HCT116 (cell line): ENCODE measurements at regions not wholly inside any gene's neighbourhood (a gene's known extent, or its start where the extent isn't known, plus 50 kb on each side); places are given as distances from the start of the nearest gene placed in this dataset.

Source experiments
- ATAC-seq: fragments of 200-7000 bp; cut with Tn5 transposase; 2 replicates; pipeline ENCODE4 v1.9.1; 2020; ENCODE audit warnings: mild to moderate bottlenecking, moderate library complexity
- BruUV-seq: library from RNA; stranded (reverse); fragments of 400-500 nt; replicated peaks from 2 replicates; lab custom pipeline; 2021; lab: Mats Ljungman, UMichigan
- CTCF ChIA-PET: fragments of 300-600 bp; sonication (Branson Sonifier 250); formaldehyde crosslinking; loops from one replicate; lab custom pipeline; 2021; ENCODE audit warnings: antibody characterized with exemption; lab: Charles Lee
- POLR2A ChIA-PET: fragments of 300-600, 350-600 bp; sonication (Branson Sonifier 250); formaldehyde crosslinking; loops from one replicate; lab custom pipeline; 2021; ENCODE audit warnings: antibody characterized with exemption; lab: Charles Lee
- RAD21 ChIA-PET, 2 experiments: fragments of 300-600 bp; sonication (Branson Sonifier 250); formaldehyde crosslinking; loops; one replicate each; lab custom pipeline; 2023; ENCODE audit warnings: low total read pairs in 2 of 2; ENCODE audit not compliant: uncharacterized antibody in 2 of 2, unreplicated experiment in 2 of 2, low non-redundant PET in 1 of 2; lab: Charles Lee
- DNase-seq: peaks from one replicate; pipeline ENCODE4 v3.0.0-alpha.2; 2010; ENCODE audit warnings: low read depth, low spot score
- H2AFZ ChIP-seq: fragments of 200-600 bp; shearing (Covaris generic), sonication (generic); 2 replicates; pipeline ENCODE4 v1.6.1; 2017; ENCODE audit warnings: low read depth, mixed run types, mixed read lengths, antibody characterized with exemption, low read length; ENCODE audit not compliant: poor library complexity, severe bottlenecking
- H3K27ac ChIP-seq: 2 replicates; pipeline ENCODE4 v1.5.1; 2012; ENCODE audit warnings: low read depth, low read length
- H3K27me3 ChIP-seq: fragments of 200-600 bp; sonication (generic); 2 replicates; pipeline ENCODE4 v1.6.1; 2016; ENCODE audit warnings: mixed run types, low read length, mixed read lengths; ENCODE audit not compliant: insufficient read depth
- H3K36me3 ChIP-seq, 2 experiments: fragments of 200-500 bp in 1 of 2; fragments of 200-600 bp in 1 of 2; sonication (Bioruptor generic) in 1 of 2; sonication (generic) in 1 of 2; 2 replicates each; pipeline versions ENCODE4 v1.5.1 to v1.6.1; 2014 to 2016; ENCODE audit warnings: low read length in 2 of 2, inconsistent platforms in 1 of 2, mixed read lengths in 1 of 2, mixed run types in 1 of 2; ENCODE audit not compliant: insufficient read depth in 2 of 2, control insufficient read depth in 1 of 2
- H3K4me1 ChIP-seq, 2 experiments: fragments of 200-600 bp in 1 of 2; sonication (generic) in 1 of 2; 2 replicates each; pipeline versions ENCODE4 v1.5.1 to v1.6.1; 2012 to 2017; ENCODE audit warnings: low read length in 2 of 2, inconsistent platforms in 1 of 2, mild to moderate bottlenecking in 1 of 2, mixed read lengths in 1 of 2, mixed run types in 1 of 2, moderate library complexity in 1 of 2; ENCODE audit not compliant: insufficient read depth in 2 of 2, control insufficient read depth in 1 of 2
- H3K4me2 ChIP-seq: fragments of 200-600 bp; sonication (generic); 2 replicates; pipeline ENCODE4 v1.6.1; 2017; ENCODE audit warnings: mixed run types, low read length, mixed read lengths
- H3K4me3 ChIP-seq, 2 experiments: fragments of 200-600 bp in 1 of 2; sonication (generic) in 1 of 2; replicated peaks in 1 of 2; 2 replicates each; pipeline ENCODE4 v1.5.1; 2011 to 2016; ENCODE audit warnings: low read length in 2 of 2, control low read depth in 1 of 2, low read depth in 1 of 2, mild to moderate bottlenecking in 1 of 2, mixed read lengths in 1 of 2, mixed run types in 1 of 2
- H3K79me2 ChIP-seq: fragments of 200-600 bp; sonication (generic); 2 replicates; pipeline ENCODE4 v1.6.1; 2017; ENCODE audit warnings: mild to moderate bottlenecking, mixed run types, low read length, moderate library complexity, mixed read lengths; ENCODE audit not compliant: insufficient read depth
- H3K9ac ChIP-seq: fragments of 200-600 bp; sonication (generic); 2 replicates; pipeline ENCODE4 v1.6.1; 2016; ENCODE audit warnings: low read length, mixed read lengths
- H3K9me2 ChIP-seq: fragments of 200-600 bp; sonication (generic), shearing (Covaris generic); 2 replicates; pipeline ENCODE4 v1.6.1; 2017; ENCODE audit warnings: mixed run types, mild to moderate bottlenecking, moderate library complexity; ENCODE audit not compliant: insufficient read depth
- H3K9me3 ChIP-seq, 2 experiments: fragments of 200-500 bp in 1 of 2; fragments of 200-600 bp in 1 of 2; sonication (Bioruptor generic) in 1 of 2; sonication (generic) in 1 of 2; 2 replicates each; pipeline ENCODE4 v1.6.1; 2014 to 2017; ENCODE audit warnings: low read length in 2 of 2, mixed read lengths in 2 of 2, inconsistent platforms in 1 of 2, low read depth in 1 of 2, mild to moderate bottlenecking in 1 of 2, mixed run types in 1 of 2, moderate library complexity in 1 of 2; ENCODE audit not compliant: control insufficient read depth in 1 of 2, insufficient read depth in 1 of 2
- H4K20me1 ChIP-seq: fragments of 200-600 bp; sonication (generic), shearing (Covaris generic); 2 replicates; pipeline ENCODE4 v1.6.1; 2017; ENCODE audit warnings: mixed run types, mild to moderate bottlenecking, moderate library complexity; ENCODE audit not compliant: insufficient read depth
- CBX3 ChIP-seq: IDR thresholded peaks from 2 replicates; pipeline ENCODE4 v1.6.1; 2012; ENCODE audit warnings: low read depth
- CEBPB ChIP-seq: IDR thresholded peaks from 2 replicates; pipeline ENCODE4 v1.6.1; 2012; ENCODE audit warnings: low read depth
- CTCF ChIP-seq, 3 experiments: fragments of 200-600 bp in 1 of 3; sonication (generic) in 1 of 3; IDR thresholded peaks in 2 of 3; conservative IDR thresholded peaks in 1 of 3; 2 replicates each; pipeline ENCODE4 v1.5.1; 2012 to 2017; ENCODE audit warnings: low read depth in 2 of 3, low read length in 2 of 3, antibody characterized with exemption in 1 of 3, borderline replicate concordance in 1 of 3, control low read depth in 1 of 3, mild to moderate bottlenecking in 1 of 3, mixed read lengths in 1 of 3, mixed run types in 1 of 3, moderate library complexity in 1 of 3; ENCODE audit not compliant: insufficient read depth in 1 of 3
- EGR1 ChIP-seq: IDR thresholded peaks from 2 replicates; pipeline ENCODE4 v1.6.1; 2012; ENCODE audit warnings: low read depth
- ELF1 ChIP-seq: IDR thresholded peaks from 2 replicates; pipeline ENCODE4 v1.6.1; 2012; ENCODE audit warnings: low read depth, borderline replicate concordance
- EZH2 ChIP-seq: fragments of 200-600 bp; sonication (generic); IDR thresholded peaks from 2 replicates; pipeline ENCODE4 v1.6.1; 2017; ENCODE audit warnings: antibody characterized with exemption, mixed run types
- FOSL1 ChIP-seq: IDR thresholded peaks from 2 replicates; pipeline ENCODE4 v1.6.1; 2012; ENCODE audit warnings: low read depth
- JUND ChIP-seq: IDR thresholded peaks from 2 replicates; pipeline ENCODE4 v1.6.1; 2012
- MAX ChIP-seq: IDR thresholded peaks from 2 replicates; pipeline ENCODE4 v1.6.1; 2012
- POLR2A ChIP-seq: IDR thresholded peaks from 2 replicates; pipeline ENCODE4 v1.7.0; 2011; ENCODE audit warnings: borderline replicate concordance; ENCODE audit not compliant: insufficient read depth, insufficient read length; ENCODE audit errors: extremely low read depth
- POLR2AphosphoS5 ChIP-seq: IDR thresholded peaks from 2 replicates; pipeline ENCODE4 v1.6.1; 2011; ENCODE audit warnings: mild to moderate bottlenecking, low read depth, low read length, moderate library complexity
- RAD21 ChIP-seq: IDR thresholded peaks from 2 replicates; pipeline ENCODE4 v1.6.1; 2012; ENCODE audit warnings: low read depth, mild to moderate bottlenecking
- REST ChIP-seq: IDR thresholded peaks from 2 replicates; pipeline ENCODE4 v1.6.1; 2012; ENCODE audit warnings: low read depth
- SIN3A ChIP-seq: IDR thresholded peaks from 2 replicates; pipeline ENCODE4 v1.6.1; 2012; ENCODE audit warnings: low read depth
- SP1 ChIP-seq: IDR thresholded peaks from 2 replicates; pipeline ENCODE4 v1.6.1; 2012; ENCODE audit warnings: low read depth
- SRF ChIP-seq: IDR thresholded peaks from 2 replicates; pipeline ENCODE4 v1.6.1; 2012; ENCODE audit warnings: low read depth
- YY1 ChIP-seq: IDR thresholded peaks from 2 replicates; pipeline ENCODE4 v1.6.1; 2011; ENCODE audit warnings: low read length, low read depth, moderate library complexity, mild to moderate bottlenecking; ENCODE audit not compliant: insufficient replicate concordance; ENCODE audit errors: extremely low read depth
- ZFX ChIP-seq: fragments of 450-650 bp; IDR thresholded peaks from 2 replicates; pipeline ENCODE4 v1.6.1; 2017
- intact Hi-C: fragments of 100-400 bp; cut with micrococcal nuclease; formaldehyde crosslinking; loops from 2 replicates; pipeline ENCODE4 v1.10.0; 2022
- TF ChIP-seq, protein P1 (sequence below): IDR thresholded peaks from 2 replicates; pipeline ENCODE4 v1.6.1; 2012
- TF ChIP-seq, protein P2 (sequence below): IDR thresholded peaks from 2 replicates; pipeline ENCODE4 v1.6.1; 2011; ENCODE audit warnings: mild to moderate bottlenecking, low read length, moderate library complexity; ENCODE audit not compliant: insufficient replicate concordance; ENCODE audit errors: extremely low read depth

- no peak overlapping the region for H3K4me3 ChIP-seq
- ChIA-PET POLR2A (no interaction called here), CTCF (no interaction called here), RAD21 (no interaction called here)
- intact Hi-C loops, result no loop called here
- no peaks in the 10 kb centered on the region for H4K20me1 ChIP-seq
- H3K9me3 ChIP-seq, result no peaks in the 10 kb centered on the region
- H3K9me2 ChIP-seq, result no peaks in the 10 kb centered on the region
- no peak overlapping the region for H3K9ac ChIP-seq
- no TSS peak for BruUV-seq
- H3K4me2 ChIP-seq, result no peak overlapping the region
- no peaks in the 10 kb centered on the region for H3K79me2 ChIP-seq
- TF ChIP-seq REST (no peak), EZH2 (no peak), POLR2A (no peak), ZFX (no peak), JUND (no peak), RAD21 (no peak), CTCF (IDR thresholded peaks at IDR 0.05 in 2 of 3, conservative IDR thresholded peaks at IDR 0.05 in 1 of 3; ENCODE audit: borderline replicate concordance in 1 of 3, insufficient read depth in 1 of 3, low read depth in 2 of 3, low read length in 2 of 3) (no peak), CEBPB (no peak), CBX3 (no peak), SIN3A (no peak), ELF1 (no peak), SRF (no peak), MAX (no peak), EGR1 (no peak), YY1 (no peak), POLR2AphosphoS5 (no peak), SP1 (no peak), FOSL1 (no peak)
- TF ChIP-seq, protein P1, sequence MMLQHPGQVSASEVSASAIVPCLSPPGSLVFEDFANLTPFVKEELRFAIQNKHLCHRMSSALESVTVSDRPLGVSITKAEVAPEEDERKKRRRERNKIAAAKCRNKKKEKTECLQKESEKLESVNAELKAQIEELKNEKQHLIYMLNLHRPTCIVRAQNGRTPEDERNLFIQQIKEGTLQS, result no peak
- TF ChIP-seq, protein P2, sequence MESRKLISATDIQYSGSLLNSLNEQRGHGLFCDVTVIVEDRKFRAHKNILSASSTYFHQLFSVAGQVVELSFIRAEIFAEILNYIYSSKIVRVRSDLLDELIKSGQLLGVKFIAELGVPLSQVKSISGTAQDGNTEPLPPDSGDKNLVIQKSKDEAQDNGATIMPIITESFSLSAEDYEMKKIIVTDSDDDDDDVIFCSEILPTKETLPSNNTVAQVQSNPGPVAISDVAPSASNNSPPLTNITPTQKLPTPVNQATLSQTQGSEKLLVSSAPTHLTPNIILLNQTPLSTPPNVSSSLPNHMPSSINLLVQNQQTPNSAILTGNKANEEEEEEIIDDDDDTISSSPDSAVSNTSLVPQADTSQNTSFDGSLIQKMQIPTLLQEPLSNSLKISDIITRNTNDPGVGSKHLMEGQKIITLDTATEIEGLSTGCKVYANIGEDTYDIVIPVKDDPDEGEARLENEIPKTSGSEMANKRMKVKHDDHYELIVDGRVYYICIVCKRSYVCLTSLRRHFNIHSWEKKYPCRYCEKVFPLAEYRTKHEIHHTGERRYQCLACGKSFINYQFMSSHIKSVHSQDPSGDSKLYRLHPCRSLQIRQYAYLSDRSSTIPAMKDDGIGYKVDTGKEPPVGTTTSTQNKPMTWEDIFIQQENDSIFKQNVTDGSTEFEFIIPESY, result no peak
- no peak overlapping the region for H3K27ac ChIP-seq
- ATAC-seq (no peak), DNase-seq (no peak)
- H3K36me3 ChIP-seq, result no peaks in the 10 kb centered on the region
- H2AFZ ChIP-seq, result no peak overlapping the region
- no peaks in the 10 kb centered on the region for H3K4me1 ChIP-seq
- no peaks in the 10 kb centered on the region for H3K27me3 ChIP-seq
Observed at GRCh38 chr3:107441617-107442016, 64.4 kb downstream of the CCDC54 start.
